Endothelial cell of umbilical vein (primary cell): ENCODE measurements at regions not wholly inside any gene's neighbourhood (a gene's known extent, or its start where the extent isn't known, plus 50 kb on each side); places are given as distances from the start of the nearest gene placed in this dataset.

Experiments used
- BruUV-seq: library from RNA; stranded (reverse); fragments of 400-500 nt; replicated peaks from 2 replicates; lab custom pipeline; 2021; lab: Mats Ljungman, UMichigan
- CTCF ChIA-PET: fragments of 300-600, 350-600 bp; sonication (Branson Sonifier 250); formaldehyde crosslinking; loops from one replicate; lab custom pipeline; 2021; ENCODE audit warnings: antibody characterized with exemption, inconsistent platforms; lab: Charles Lee
- POLR2A ChIA-PET: fragments of 300-600, 350-600 bp; sonication (Branson Sonifier 250); formaldehyde crosslinking; loops from one replicate; lab custom pipeline; 2021; ENCODE audit warnings: antibody characterized with exemption, inconsistent platforms; lab: Charles Lee
- DNase-seq: peaks from one replicate; pipeline ENCODE4 v3.0.0-alpha.2; 2011; ENCODE audit warnings: low read depth, low spot score
- FAIRE-seq: peaks from 2 replicates; lab custom pipeline; 2011; peaks lifted over from hg19 to GRCh38; lab: Jason Lieb, UNC
- H2AFZ ChIP-seq: 2 replicates; pipeline ENCODE4 v1.6.0; 2012; ENCODE audit warnings: low read depth, low read length, control low read depth, inconsistent platforms
- H3K27ac ChIP-seq: 2 replicates; pipeline ENCODE4 v1.5.1; 2011; ENCODE audit warnings: low read depth, mild to moderate bottlenecking, control low read depth, low read length, moderate library complexity; ENCODE audit not compliant: insufficient read depth
- H3K27me3 ChIP-seq, 2 experiments: 2 replicates each; pipeline versions ENCODE4 v1.6.0 to v1.6.1; 2011; ENCODE audit warnings: low read length in 2 of 2, mixed read lengths in 1 of 2; ENCODE audit not compliant: control insufficient read depth in 2 of 2, insufficient read depth in 2 of 2
- H3K36me3 ChIP-seq, 2 experiments: 2 replicates in 1 of 2; 3 replicates in 1 of 2; pipeline ENCODE4 v1.5.1; 2011; ENCODE audit warnings: low read length in 2 of 2, mild to moderate bottlenecking in 1 of 2, moderate library complexity in 1 of 2; ENCODE audit not compliant: control insufficient read depth in 2 of 2, insufficient read depth in 2 of 2; ENCODE audit errors: extremely low read depth in 1 of 2
- H3K4me1 ChIP-seq: 3 replicates; pipeline ENCODE4 v1.5.1; 2011; ENCODE audit warnings: mild to moderate bottlenecking, low read length; ENCODE audit not compliant: control insufficient read depth, insufficient read depth; ENCODE audit errors: extremely low read depth
- H3K4me2 ChIP-seq: 2 replicates; pipeline ENCODE4 v1.6.1; 2011; ENCODE audit warnings: low read length, control low read depth, mixed read lengths; ENCODE audit not compliant: insufficient read depth
- H3K4me3 ChIP-seq, 3 experiments: fragments of 200-600 bp in 1 of 3; sonication (generic), shearing (Covaris generic) in 1 of 3; replicated peaks in 1 of 3; 2 replicates each; pipeline ENCODE4 v1.5.1; 2011 to 2016; ENCODE audit warnings: control low read depth in 3 of 3, low read length in 3 of 3, mild to moderate bottlenecking in 2 of 3, inconsistent platforms in 1 of 3, low read depth in 1 of 3, moderate library complexity in 1 of 3; ENCODE audit not compliant: insufficient read depth in 1 of 3
- H3K79me2 ChIP-seq: 2 replicates; pipeline ENCODE4 v1.6.0; 2012; ENCODE audit warnings: low read length, inconsistent platforms; ENCODE audit not compliant: control insufficient read depth, insufficient read depth
- H3K9ac ChIP-seq: replicated peaks from 2 replicates; pipeline ENCODE3; 2011; ENCODE audit warnings: low read length, control low read depth; ENCODE audit not compliant: insufficient read depth; ENCODE audit errors: extremely low read depth
- H3K9me1 ChIP-seq: replicated peaks from 3 replicates; pipeline ENCODE4 v1.6.0; 2011; ENCODE audit warnings: mild to moderate bottlenecking, low read length; ENCODE audit not compliant: control insufficient read depth, insufficient read depth; ENCODE audit errors: extremely low read depth
- H3K9me3 ChIP-seq: replicated peaks from 2 replicates; pipeline ENCODE4 v1.5.1; 2012; ENCODE audit warnings: low read length, inconsistent platforms; ENCODE audit not compliant: control insufficient read depth, insufficient read depth
- H4K20me1 ChIP-seq: replicated peaks from 2 replicates; pipeline ENCODE3; 2011; ENCODE audit warnings: mild to moderate bottlenecking, low read length; ENCODE audit not compliant: control insufficient read depth, insufficient read depth; ENCODE audit errors: extremely low read depth
- CTCF ChIP-seq, 2 donors: IDR thresholded peaks; 1 replicate in 1 of 2; 2 replicates in 1 of 2; pipeline ENCODE4 v1.5.1; 2011; ENCODE audit warnings: low read length in 2 of 2, mild to moderate bottlenecking in 2 of 2, moderate library complexity in 2 of 2, control low read depth in 1 of 2, inconsistent platforms in 1 of 2, low read depth in 1 of 2; ENCODE audit not compliant: insufficient read depth in 1 of 2; ENCODE audit errors: extremely low read depth in 1 of 2
- EZH2 ChIP-seq: IDR thresholded peaks from 2 replicates; pipeline ENCODE4 v1.6.1; 2012; ENCODE audit warnings: borderline replicate concordance, low read depth, mild to moderate bottlenecking, moderate library complexity, low read length, inconsistent platforms; ENCODE audit not compliant: severe bottlenecking
- FOS ChIP-seq: IDR thresholded peaks from 2 replicates; pipeline ENCODE4 v1.6.1; 2011; ENCODE audit warnings: mild to moderate bottlenecking, low read length, moderate library complexity, borderline replicate concordance; ENCODE audit not compliant: insufficient read depth
- GATA2 ChIP-seq: IDR thresholded peaks from 2 replicates; pipeline ENCODE4 v1.7.0; 2011; ENCODE audit warnings: low read depth, mild to moderate bottlenecking, moderate library complexity, mixed read lengths, low read length; ENCODE audit not compliant: insufficient read length, insufficient read depth
- JUN ChIP-seq: IDR thresholded peaks from 2 replicates; pipeline ENCODE4 v1.6.1; 2011; ENCODE audit warnings: borderline replicate concordance, low read depth; ENCODE audit not compliant: insufficient read length, insufficient read depth
- MAX ChIP-seq: IDR thresholded peaks from 2 replicates; pipeline ENCODE4 v1.6.1; 2011; ENCODE audit not compliant: insufficient read depth, insufficient read length
- MYC ChIP-seq: IDR thresholded peaks from one replicate; pipeline ENCODE4 v1.6.1; 2011; ENCODE audit warnings: mild to moderate bottlenecking, low read depth, low read length
- POLR2A ChIP-seq: IDR thresholded peaks from 2 replicates; pipeline ENCODE4 v1.6.1; 2012; ENCODE audit warnings: low read depth, mild to moderate bottlenecking, control low read depth, low read length
- POLR2AphosphoS5 ChIP-seq: IDR thresholded peaks from 2 replicates; pipeline ENCODE4 v1.6.1; 2012; ENCODE audit warnings: low read depth, mild to moderate bottlenecking, control low read depth, low read length, moderate library complexity; ENCODE audit not compliant: insufficient read depth
- dilution Hi-C: fragments of 300-500 bp; cut with MboI; formaldehyde crosslinking; loops from one replicate; pipeline ENCODE4 v1.15.0; 2019; ENCODE audit warnings: low sequenced_read_pairs; ENCODE audit not compliant: extremely low pct_ligation_motif_present
- intact Hi-C: fragments of 100-400 bp; cut with micrococcal nuclease; formaldehyde crosslinking; loops from one replicate; pipeline ENCODE4 v1.10.0; 2022

GRCh38 chr3:103904991-103905390, 1461.7 kb upstream of the ALCAM start:
- Histone ChIP-seq H3K9me1 (no peaks in the 10 kb centered on the region), H2AFZ (no peak overlapping the region), H3K27ac (no peak overlapping the region), H3K4me2 (no peak overlapping the region), H3K4me1 (no peaks in the 10 kb centered on the region), H3K9me3 (no peaks in the 10 kb centered on the region), H3K27me3 (no peaks in the 10 kb centered on the region), H3K36me3 (no peaks in the 10 kb centered on the region), H3K79me2 (no peaks in the 10 kb centered on the region), H3K4me3 (no peak overlapping the region), H4K20me1 (no peaks in the 10 kb centered on the region), H3K9ac (no peak overlapping the region)
- FAIRE-seq: no peak
- CTCF ChIA-PET: no interaction called here
- POLR2A ChIA-PET: no interaction called here
- no TSS peak for BruUV-seq
- TF ChIP-seq MYC (no peak), POLR2A (no peak), FOS (no peak), MAX (no peak), POLR2AphosphoS5 (no peak), GATA2 (no peak), CTCF (IDR thresholded peaks at IDR 0.05; ENCODE audit: extremely low read depth in 1 of 2, insufficient read depth in 1 of 2, low read depth in 1 of 2, low read length in 2 of 2) (no peak), EZH2 (no peak), JUN (no peak)
- intact Hi-C loops: no loop called here
- DNase-seq: no peak
- dilution Hi-C loops: no loop called here
